A549 (cell line): ENCODE measurements at regions not wholly inside any gene's neighbourhood (a gene's known extent, or its start where the extent isn't known, plus 50 kb on each side); places are given as distances from the start of the nearest gene placed in this dataset.
A peak's percentile ranks its signal among the peaks of the same experiment; 100 is the strongest.

Source experiments
- ATAC-seq, 2 experiments: fragments of 200-7000 bp in 1 of 2; fragments of >200 bp in 1 of 2; cut with Nextera tagmentation in 1 of 2; cut with Tn5 transposase in 1 of 2; 3 replicates each; pipeline versions ENCODE4 v1.8.0 to v1.9.1; 2018 to 2020; ENCODE audit warnings: mild to moderate bottlenecking in 1 of 2, moderate library complexity in 1 of 2
- CTCF ChIA-PET: fragments of 300-600 bp; sonication (Branson Sonifier 250); formaldehyde crosslinking; extraction: SDS; loops from one replicate; lab custom pipeline; 2021; ENCODE audit warnings: antibody characterized with exemption, inconsistent platforms; lab: Yijun Ruan, JAX
- POLR2A ChIA-PET: fragments of 350-600 bp; formaldehyde crosslinking; extraction: SDS; loops from one replicate; lab custom pipeline; 2021; ENCODE audit warnings: antibody characterized with exemption, inconsistent platforms; lab: Yijun Ruan, JAX
- DNase-seq, 2 experiments: peaks; one replicate each; pipeline versions ENCODE4 v3.0.0 to v3.0.0-alpha.2; 2011 to 2016; ENCODE audit warnings: low read depth in 1 of 2, low spot score in 1 of 2
- FAIRE-seq: peaks from 2 replicates; lab custom pipeline; 2011; peaks lifted over from hg19 to GRCh38; lab: Jason Lieb, UNC
- H3K27ac ChIP-seq, 2 experiments: fragments of >200 bp; sonication (Bioruptor Twin); formaldehyde crosslinking; 3 replicates each; pipeline ENCODE4 v1.5.1; 2016 to 2017
- H3K4me1 ChIP-seq: fragments of >200 bp; sonication (Bioruptor Twin); formaldehyde crosslinking; 3 replicates; pipeline ENCODE4 v1.6.1; 2016
- H3K4me2 ChIP-seq: fragments of >200 bp; sonication (Bioruptor Twin); formaldehyde crosslinking; 3 replicates; pipeline ENCODE4 v1.6.1; 2016
- H3K4me3 ChIP-seq: fragments of >200 bp; sonication (Bioruptor Twin); formaldehyde crosslinking; 3 replicates; pipeline ENCODE4 v1.5.1; 2016
- H3K9me3 ChIP-seq: fragments of >200 bp; sonication (Bioruptor Twin); formaldehyde crosslinking; 3 replicates; pipeline ENCODE4 v1.6.1; 2016
- BHLHE40 ChIP-seq: IDR thresholded peaks from 2 replicates; pipeline ENCODE4 v1.6.1; 2012; ENCODE audit warnings: low read depth, low read length, inconsistent platforms
- CBX8 ChIP-seq: fragments of 200-600 bp; sonication (generic); IDR thresholded peaks from 2 replicates; pipeline ENCODE4 v1.6.1; 2016
- CHD4 ChIP-seq: fragments of 200-600 bp; sonication (generic); IDR thresholded peaks from 2 replicates; pipeline ENCODE4 v1.6.1; 2016; ENCODE audit warnings: antibody characterized with exemption, mild to moderate bottlenecking, borderline replicate concordance
- EHF ChIP-seq: fragments of 250-450 bp; sonication (Bioruptor Pico); IDR thresholded peaks from 2 replicates; pipeline ENCODE4 v1.5.0; 2020; ENCODE audit warnings: mild to moderate bottlenecking
- ESRRA ChIP-seq: fragments of 150-350 bp; IDR thresholded peaks from 2 replicates; pipeline ENCODE4 v1.6.1; 2014; ENCODE audit warnings: mild to moderate bottlenecking, low read length, borderline replicate concordance
- GATA3 ChIP-seq: IDR thresholded peaks from 2 replicates; pipeline ENCODE4 v1.6.1; 2012; ENCODE audit warnings: borderline replicate concordance
- HOXB13 ChIP-seq: fragments of 250-450 bp; sonication (Bioruptor Pico); IDR thresholded peaks from 2 replicates; pipeline ENCODE4 v1.5.0; 2020; ENCODE audit warnings: low read depth, mild to moderate bottlenecking, moderate library complexity
- HOXB5 ChIP-seq: fragments of 250-450 bp; sonication (Bioruptor Pico); IDR thresholded peaks from 2 replicates; pipeline ENCODE4 v1.5.0; 2020; ENCODE audit warnings: mild to moderate bottlenecking, moderate library complexity
- KDM1A ChIP-seq: fragments of 200-600 bp; sonication (generic); IDR thresholded peaks from 2 replicates; pipeline ENCODE4 v1.6.1; 2016; ENCODE audit warnings: low read depth, mild to moderate bottlenecking
- KDM5A ChIP-seq: fragments of 200-600 bp; sonication (generic); IDR thresholded peaks from 2 replicates; pipeline ENCODE4 v1.6.1; 2016; ENCODE audit warnings: antibody characterized with exemption, mild to moderate bottlenecking
- MAFK ChIP-seq: fragments of 450-650 bp; IDR thresholded peaks from 2 replicates; pipeline ENCODE4 v1.6.1; 2014; ENCODE audit not compliant: partially characterized antibody
- MAZ ChIP-seq: fragments of 150-350 bp; IDR thresholded peaks from 2 replicates; pipeline ENCODE4 v1.6.1; 2014; ENCODE audit warnings: antibody characterized with exemption, low read depth, low read length, borderline replicate concordance
- MYC ChIP-seq: IDR thresholded peaks from 2 replicates; pipeline ENCODE4 v1.6.1; 2012; ENCODE audit warnings: mild to moderate bottlenecking, inconsistent platforms, low read length, improper control_type of control experiment, borderline replicate concordance
- NFE2L2 ChIP-seq: fragments of 150-350 bp; conservative IDR thresholded peaks from 2 replicates; pipeline ENCODE4 v1.6.1; 2014; ENCODE audit warnings: low read length
- NR3C1 ChIP-seq: fragments of >200 bp; sonication (Bioruptor Twin); formaldehyde crosslinking; IDR thresholded peaks from 3 replicates; pipeline ENCODE4 v1.6.1; 2017
- RAD21 ChIP-seq, 2 experiments: fragments of >200 bp in 1 of 2; sonication (Bioruptor Twin) in 1 of 2; formaldehyde crosslinking in 1 of 2; IDR thresholded peaks in 1 of 2; conservative IDR thresholded peaks in 1 of 2; 2 replicates in 1 of 2; 3 replicates in 1 of 2; pipeline ENCODE4 v1.6.1; 2012 to 2018; ENCODE audit warnings: inconsistent platforms in 1 of 2
- RCOR1 ChIP-seq: fragments of 150-350 bp; IDR thresholded peaks from 2 replicates; pipeline ENCODE4 v1.6.1; 2014; ENCODE audit warnings: antibody characterized with exemption, low read length, low read depth
- SREBF2 ChIP-seq: fragments of 450-650 bp; IDR thresholded peaks from 2 replicates; pipeline ENCODE4 v1.6.1; 2014; ENCODE audit warnings: mild to moderate bottlenecking, moderate library complexity
- TP53 ChIP-seq: fragments of 250-450 bp; sonication (Bioruptor Pico); IDR thresholded peaks from 2 replicates; pipeline ENCODE4 v1.5.0; 2021; ENCODE audit warnings: mild to moderate bottlenecking, moderate library complexity
- ZFP36 ChIP-seq: fragments of 450-650 bp; IDR thresholded peaks from 2 replicates; pipeline ENCODE4 v1.6.1; 2014; ENCODE audit warnings: borderline replicate concordance; ENCODE audit not compliant: partially characterized antibody
- WGBS: methylation state at CpG from one replicate; pipeline ENCODE4 v1.1.6; 2017; ENCODE audit errors: missing lambda C conversion rate; 5-methylcytosine and 5-hydroxymethylcytosine counted together
- TF ChIP-seq, protein P1 (sequence below): fragments of 200-600 bp; sonication (generic); IDR thresholded peaks from 2 replicates; pipeline ENCODE4 v1.6.1; 2016; ENCODE audit warnings: antibody characterized with exemption, mild to moderate bottlenecking, moderate library complexity
- TF ChIP-seq, protein P2 (sequence below): fragments of >200 bp; sonication (Bioruptor Twin); formaldehyde crosslinking; IDR thresholded peaks from 3 replicates; pipeline ENCODE4 v1.6.1; 2016
- TF ChIP-seq, protein P3 (sequence below): fragments of 150-350 bp; IDR thresholded peaks from 2 replicates; pipeline ENCODE4 v1.6.1; 2014; ENCODE audit warnings: low read depth, mild to moderate bottlenecking, low read length
- TF ChIP-seq, protein P4 (sequence below): fragments of 250-450 bp; sonication (Bioruptor Pico); IDR thresholded peaks from 2 replicates; pipeline ENCODE4 v1.5.0; 2020; ENCODE audit warnings: low read depth, mild to moderate bottlenecking, moderate library complexity

DNA sequence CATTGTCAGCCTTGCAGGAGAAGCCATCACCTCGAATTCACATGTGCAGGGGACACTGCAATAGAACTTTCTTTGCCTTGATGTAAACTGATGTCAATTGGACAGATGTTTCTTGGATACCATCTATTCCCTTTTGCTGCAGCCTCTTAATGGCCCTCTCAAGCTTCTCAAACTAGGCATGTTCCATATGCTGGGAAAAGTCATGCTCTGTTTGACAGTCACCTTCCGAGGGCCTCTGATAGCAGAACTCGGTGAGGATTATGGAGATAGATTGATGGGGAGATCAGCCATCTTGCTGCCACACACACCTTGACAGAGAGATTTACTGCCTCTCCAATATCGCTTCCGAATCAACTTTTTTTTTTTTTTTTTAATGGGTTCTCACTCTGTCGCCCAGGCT, 145.8 kb upstream of the NUDT4 start:
- H3K4me3 ChIP-seq, result no peak overlapping the region
- POLR2A ChIA-PET, result no interaction called here
- no peaks in the 10 kb centered on the region for H3K9me3 ChIP-seq
- no peak overlapping the region for H3K27ac ChIP-seq
- CTCF ChIA-PET, result interaction anchor here (3.4 kb wide), 1 partner anchor 11 kb away, joined by 13 read pairs; no protein-coding TSS in a partner anchor
- DNase-seq, result no peak
- H3K4me1 ChIP-seq, result peaks cover 13% of the 10 kb centered on the region; the same call in 2 of the 3 replicates
- FAIRE-seq, result no peak
- ATAC-seq, result no peak
- WGBS, result 67% methylated on average over 6 of the region's 6 CpGs
- TF ChIP-seq, protein P1, sequence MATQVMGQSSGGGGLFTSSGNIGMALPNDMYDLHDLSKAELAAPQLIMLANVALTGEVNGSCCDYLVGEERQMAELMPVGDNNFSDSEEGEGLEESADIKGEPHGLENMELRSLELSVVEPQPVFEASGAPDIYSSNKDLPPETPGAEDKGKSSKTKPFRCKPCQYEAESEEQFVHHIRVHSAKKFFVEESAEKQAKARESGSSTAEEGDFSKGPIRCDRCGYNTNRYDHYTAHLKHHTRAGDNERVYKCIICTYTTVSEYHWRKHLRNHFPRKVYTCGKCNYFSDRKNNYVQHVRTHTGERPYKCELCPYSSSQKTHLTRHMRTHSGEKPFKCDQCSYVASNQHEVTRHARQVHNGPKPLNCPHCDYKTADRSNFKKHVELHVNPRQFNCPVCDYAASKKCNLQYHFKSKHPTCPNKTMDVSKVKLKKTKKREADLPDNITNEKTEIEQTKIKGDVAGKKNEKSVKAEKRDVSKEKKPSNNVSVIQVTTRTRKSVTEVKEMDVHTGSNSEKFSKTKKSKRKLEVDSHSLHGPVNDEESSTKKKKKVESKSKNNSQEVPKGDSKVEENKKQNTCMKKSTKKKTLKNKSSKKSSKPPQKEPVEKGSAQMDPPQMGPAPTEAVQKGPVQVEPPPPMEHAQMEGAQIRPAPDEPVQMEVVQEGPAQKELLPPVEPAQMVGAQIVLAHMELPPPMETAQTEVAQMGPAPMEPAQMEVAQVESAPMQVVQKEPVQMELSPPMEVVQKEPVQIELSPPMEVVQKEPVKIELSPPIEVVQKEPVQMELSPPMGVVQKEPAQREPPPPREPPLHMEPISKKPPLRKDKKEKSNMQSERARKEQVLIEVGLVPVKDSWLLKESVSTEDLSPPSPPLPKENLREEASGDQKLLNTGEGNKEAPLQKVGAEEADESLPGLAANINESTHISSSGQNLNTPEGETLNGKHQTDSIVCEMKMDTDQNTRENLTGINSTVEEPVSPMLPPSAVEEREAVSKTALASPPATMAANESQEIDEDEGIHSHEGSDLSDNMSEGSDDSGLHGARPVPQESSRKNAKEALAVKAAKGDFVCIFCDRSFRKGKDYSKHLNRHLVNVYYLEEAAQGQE, result no peak
- TF ChIP-seq MYC (no peak), ZFP36 (no peak), SREBF2 (no peak), EHF (CRISPR knock-in tag) (no peak), CHD4 (no peak), MAZ (no peak), TP53 (CRISPR knock-in tag) (no peak)
- no peak overlapping the region for H3K4me2 ChIP-seq

DNA sequence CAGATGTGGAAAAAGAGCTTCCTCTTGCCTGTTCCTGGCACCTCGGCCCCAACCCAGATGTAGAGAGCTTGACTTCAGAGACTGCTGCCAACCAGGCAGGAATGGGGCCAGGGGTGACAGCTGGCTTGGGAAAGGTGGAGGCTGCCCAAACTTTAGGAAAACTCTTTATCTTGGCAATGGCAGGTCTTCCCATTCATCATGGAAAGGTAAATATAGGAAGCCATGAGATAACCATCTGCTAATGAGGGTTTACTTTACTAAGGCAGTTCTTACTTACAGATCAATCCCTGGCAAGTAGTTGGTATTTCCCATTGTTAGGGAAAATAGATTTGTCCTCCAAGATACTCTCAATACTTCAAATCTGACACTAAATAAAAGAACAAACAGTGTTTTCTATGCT, 143.1 kb upstream of the NUDT4 start:
- CTCF ChIA-PET, result no interaction called here
- Histone ChIP-seq H3K4me2 (no peak overlapping the region), H3K9me3 (peaks cover 5% of the 10 kb centered on the region; the same call in 1 of the 3 replicates), H3K27ac (no peak overlapping the region), H3K4me1 (peaks cover 6% of the 10 kb centered on the region; the same call in 2 of the 3 replicates), H3K4me3 (no peak overlapping the region)
- ATAC-seq (no peak), DNase-seq (no peak), FAIRE-seq (no peak)
- POLR2A ChIA-PET, result no interaction called here
- 65% methylated on average over 1 of the region's 1 CpG for WGBS
- no peak for TF ChIP-seq BHLHE40
- TF ChIP-seq NFE2L2, result no peak
- TF ChIP-seq GATA3, result 0 out of 2 replicates have a peak, but pooled peaks have one; percentile 26

DNA sequence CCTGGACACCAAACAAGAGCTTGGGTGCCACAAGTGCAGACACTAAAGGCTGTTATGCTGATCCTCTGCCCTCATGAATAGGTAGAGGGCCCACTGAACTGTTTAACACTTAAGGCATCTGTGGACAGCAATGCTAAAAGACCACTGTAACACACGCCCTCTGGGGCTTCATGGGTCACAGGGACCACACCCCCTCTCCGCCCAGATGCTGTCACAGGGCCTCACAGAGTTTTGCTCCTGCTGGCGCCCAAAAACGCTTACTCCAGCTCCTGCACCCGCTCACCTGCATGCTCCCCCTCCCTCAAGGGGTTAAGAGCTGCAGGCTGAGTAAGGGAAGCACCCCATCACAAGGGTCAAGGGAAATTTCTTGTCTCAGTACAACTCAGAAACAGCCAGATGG, 141.8 kb upstream of the NUDT4 start:
- ChIA-PET CTCF (interaction anchor here (1.0 to 1.4 kb wide), 2 partner anchors 21 to 119 kb away, joined by 3 read pairs; no protein-coding TSS in a partner anchor), POLR2A (no interaction called here)
- Histone ChIP-seq H3K4me2 (no peak overlapping the region), H3K27ac (no peak overlapping the region), H3K4me3 (no peak overlapping the region), H3K9me3 (peaks cover 5% of the 10 kb centered on the region; the same call in 1 of the 3 replicates), H3K4me1 (no peaks in the 10 kb centered on the region)
- WGBS, result 47% methylated on average over 5 of the region's 5 CpGs
- FAIRE-seq, result no peak
- no peak for ATAC-seq
- no peak for DNase-seq
- TF ChIP-seq SREBF2 (no peak), KDM5A (no peak), CHD4 (no peak), BHLHE40 (no peak), RCOR1 (no peak), NFE2L2 (no peak), MAFK (no peak), NR3C1 (no peak), ESRRA (no peak), CBX8 (no peak), HOXB13 (no peak), KDM1A (no peak), HOXB5 (CRISPR knock-in tag) (no peak), RAD21 (conservative IDR thresholded peaks at IDR 0.05 in 1 of 2, IDR thresholded peaks at IDR 0.05 in 1 of 2) (no peak), GATA3 (no peak)
- TF ChIP-seq, protein P2, sequence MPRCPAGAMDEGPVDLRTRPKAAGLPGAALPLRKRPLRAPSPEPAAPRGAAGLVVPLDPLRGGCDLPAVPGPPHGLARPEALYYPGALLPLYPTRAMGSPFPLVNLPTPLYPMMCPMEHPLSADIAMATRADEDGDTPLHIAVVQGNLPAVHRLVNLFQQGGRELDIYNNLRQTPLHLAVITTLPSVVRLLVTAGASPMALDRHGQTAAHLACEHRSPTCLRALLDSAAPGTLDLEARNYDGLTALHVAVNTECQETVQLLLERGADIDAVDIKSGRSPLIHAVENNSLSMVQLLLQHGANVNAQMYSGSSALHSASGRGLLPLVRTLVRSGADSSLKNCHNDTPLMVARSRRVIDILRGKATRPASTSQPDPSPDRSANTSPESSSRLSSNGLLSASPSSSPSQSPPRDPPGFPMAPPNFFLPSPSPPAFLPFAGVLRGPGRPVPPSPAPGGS, result no peak
- TF ChIP-seq, protein P3, sequence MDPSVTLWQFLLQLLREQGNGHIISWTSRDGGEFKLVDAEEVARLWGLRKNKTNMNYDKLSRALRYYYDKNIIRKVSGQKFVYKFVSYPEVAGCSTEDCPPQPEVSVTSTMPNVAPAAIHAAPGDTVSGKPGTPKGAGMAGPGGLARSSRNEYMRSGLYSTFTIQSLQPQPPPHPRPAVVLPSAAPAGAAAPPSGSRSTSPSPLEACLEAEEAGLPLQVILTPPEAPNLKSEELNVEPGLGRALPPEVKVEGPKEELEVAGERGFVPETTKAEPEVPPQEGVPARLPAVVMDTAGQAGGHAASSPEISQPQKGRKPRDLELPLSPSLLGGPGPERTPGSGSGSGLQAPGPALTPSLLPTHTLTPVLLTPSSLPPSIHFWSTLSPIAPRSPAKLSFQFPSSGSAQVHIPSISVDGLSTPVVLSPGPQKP, result no peak
- TF ChIP-seq, protein P4, sequence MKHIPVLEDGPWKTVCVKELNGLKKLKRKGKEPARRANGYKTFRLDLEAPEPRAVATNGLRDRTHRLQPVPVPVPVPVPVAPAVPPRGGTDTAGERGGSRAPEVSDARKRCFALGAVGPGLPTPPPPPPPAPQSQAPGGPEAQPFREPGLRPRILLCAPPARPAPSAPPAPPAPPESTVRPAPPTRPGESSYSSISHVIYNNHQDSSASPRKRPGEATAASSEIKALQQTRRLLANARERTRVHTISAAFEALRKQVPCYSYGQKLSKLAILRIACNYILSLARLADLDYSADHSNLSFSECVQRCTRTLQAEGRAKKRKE, result no peak
